GM12865 (cell line): ENCODE measurements at regions not wholly inside any gene's neighbourhood (a gene's known extent, or its start where the extent isn't known, plus 50 kb on each side); places are given as distances from the start of the nearest gene placed in this dataset.

ENCODE experiments used
- DNase-seq: peaks from one replicate; pipeline ENCODE4 v3.0.0; 2010; ENCODE audit warnings: low read depth
- H3K4me3 ChIP-seq: 2 replicates; pipeline ENCODE4 v1.5.1; 2011; ENCODE audit warnings: mild to moderate bottlenecking, low read depth, low read length, control low read depth
- CTCF ChIP-seq: IDR thresholded peaks from 2 replicates; pipeline ENCODE4 v1.5.1; 2011; ENCODE audit warnings: low read length, control low read depth, low read depth, inconsistent platforms; ENCODE audit not compliant: insufficient read depth; ENCODE audit errors: missing control alignments

- H3K4me3 ChIP-seq: no peak overlapping the region
- no peak for TF ChIP-seq CTCF
- DNase-seq: no peak
These were observed 159.0 kb upstream of the SETBP1 start for GRCh38 chr18:44521668-44522022.

- no peak for DNase-seq
- TF ChIP-seq CTCF: no peak
These were observed 153.8 kb upstream of the SETBP1 start for GRCh38 chr18:44526705-44527415.

GRCh38 chr18:44533071-44533470, 147.6 kb upstream of the SETBP1 start:
- no peak overlapping the region for H3K4me3 ChIP-seq
- no peak for DNase-seq
- TF ChIP-seq CTCF: no peak

More at GRCh38 chr18:44526705-44527415, 153.8 kb upstream of the SETBP1 start:
- no peak overlapping the region for H3K4me3 ChIP-seq

- H3K4me3 ChIP-seq: no peak overlapping the region
- no peak for DNase-seq
- TF ChIP-seq CTCF: no peak
These were observed 144.6 kb upstream of the SETBP1 start for GRCh38 chr18:44536046-44536445.

- no peak for DNase-seq
These were observed 144.1 kb upstream of the SETBP1 start for GRCh38 chr18:44536619-44537018.

GRCh38 chr18:44537526-44537925, 143.2 kb upstream of the SETBP1 start:
- DNase-seq: no peak
- TF ChIP-seq CTCF: no peak

More at GRCh38 chr18:44536619-44537018, 144.1 kb upstream of the SETBP1 start:
- no peak overlapping the region for H3K4me3 ChIP-seq
- TF ChIP-seq CTCF: no peak

GRCh38 chr18:44539926-44540325, 140.8 kb upstream of the SETBP1 start:
- no peak for DNase-seq
- no peak overlapping the region for H3K4me3 ChIP-seq
- no peak for TF ChIP-seq CTCF

More at GRCh38 chr18:44537526-44537925, 143.2 kb upstream of the SETBP1 start:
- no peak overlapping the region for H3K4me3 ChIP-seq
